Keratinocyte (primary cell): ENCODE measurements at regions not wholly inside any gene's neighbourhood (a gene's known extent, or its start where the extent isn't known, plus 50 kb on each side); places are given as distances from the start of the nearest gene placed in this dataset.

ENCODE experiments used
- DNase-seq: peaks from one replicate; pipeline ENCODE4 v3.0.0-alpha.2; 2011; ENCODE audit warnings: low read depth, missing footprints, low spot score
- FAIRE-seq: peaks from 2 replicates; lab custom pipeline; 2011; peaks lifted over from hg19 to GRCh38; lab: Jason Lieb, UNC
- H2AFZ ChIP-seq: 2 replicates; pipeline ENCODE4 v1.6.0; 2012; ENCODE audit warnings: low read length, control low read depth, inconsistent platforms; ENCODE audit not compliant: control insufficient read depth
- H3K27ac ChIP-seq: 2 replicates; pipeline ENCODE4 v1.5.1; 2011; ENCODE audit warnings: low read length; ENCODE audit not compliant: control insufficient read depth, insufficient read depth
- H3K27me3 ChIP-seq: 3 replicates; pipeline ENCODE4 v1.6.0; 2011; ENCODE audit warnings: low read length; ENCODE audit not compliant: control insufficient read depth, insufficient read depth; ENCODE audit errors: extremely low read depth
- H3K36me3 ChIP-seq, 2 experiments: 2 replicates in 1 of 2; 3 replicates in 1 of 2; pipeline ENCODE4 v1.5.1; 2011; ENCODE audit warnings: low read length in 2 of 2, mild to moderate bottlenecking in 1 of 2; ENCODE audit not compliant: control insufficient read depth in 2 of 2, insufficient read depth in 2 of 2; ENCODE audit errors: extremely low read depth in 1 of 2
- H3K4me1 ChIP-seq: 3 replicates; pipeline ENCODE4 v1.5.1; 2011; ENCODE audit warnings: low read length; ENCODE audit not compliant: control insufficient read depth, insufficient read depth; ENCODE audit errors: extremely low read depth
- H3K4me2 ChIP-seq: 3 replicates; pipeline ENCODE4 v1.6.0; 2011; ENCODE audit warnings: low read depth, low read length; ENCODE audit not compliant: control insufficient read depth, insufficient read depth; ENCODE audit errors: extremely low read depth
- H3K4me3 ChIP-seq, 3 experiments: fragments of 200-600 bp in 1 of 3; sonication (generic) in 1 of 3; 2 replicates in 2 of 3; 3 replicates in 1 of 3; pipeline ENCODE4 v1.5.1; 2011 to 2016; ENCODE audit warnings: low read length in 3 of 3, mild to moderate bottlenecking in 3 of 3, control low read depth in 2 of 3, inconsistent platforms in 1 of 3, low read depth in 1 of 3, mixed read lengths in 1 of 3, mixed run types in 1 of 3, moderate library complexity in 1 of 3; ENCODE audit not compliant: control insufficient read depth in 2 of 3, insufficient read depth in 2 of 3; ENCODE audit errors: extremely low read depth in 1 of 3
- H3K79me2 ChIP-seq: 2 replicates; pipeline ENCODE4 v1.6.0; 2012; ENCODE audit warnings: low read length; ENCODE audit not compliant: control insufficient read depth, insufficient read depth
- H3K9ac ChIP-seq: 3 replicates; pipeline ENCODE4 v1.6.0; 2011; ENCODE audit warnings: low read length; ENCODE audit not compliant: control insufficient read depth, insufficient read depth; ENCODE audit errors: extremely low read depth
- H3K9me1 ChIP-seq: 3 replicates; pipeline ENCODE4 v1.6.0; 2011; ENCODE audit warnings: low read length; ENCODE audit not compliant: control insufficient read depth, insufficient read depth; ENCODE audit errors: extremely low read depth
- H3K9me3 ChIP-seq: 2 replicates; pipeline ENCODE4 v1.5.1; 2012; ENCODE audit warnings: low read depth, low read length; ENCODE audit not compliant: control insufficient read depth
- H4K20me1 ChIP-seq: 3 replicates; pipeline ENCODE4 v1.6.0; 2011; ENCODE audit warnings: low read length; ENCODE audit not compliant: control insufficient read depth, insufficient read depth; ENCODE audit errors: extremely low read depth
- EZH2 ChIP-seq: IDR thresholded peaks from one replicate; pipeline ENCODE4 v1.6.1; 2012; ENCODE audit warnings: inconsistent platforms, mild to moderate bottlenecking, low read length, moderate library complexity
- dilution Hi-C: fragments of 300-500 bp; cut with MboI; formaldehyde crosslinking; loops from one replicate; pipeline ENCODE4 v1.7.0; 2020; ENCODE audit warnings: low sequenced_read_pairs; ENCODE audit not compliant: extremely low pct_ligation_motif_present
- TF ChIP-seq, protein P1 (sequence below), 3 experiments: IDR thresholded peaks in 1 of 3; conservative IDR thresholded peaks in 1 of 3; optimal IDR thresholded peaks in 1 of 3; 2 replicates in 2 of 3; 3 replicates in 1 of 3; pipeline versions ENCODE3 to v1.5.1; 2011; ENCODE audit warnings: low read length in 3 of 3, mild to moderate bottlenecking in 3 of 3, moderate library complexity in 2 of 3, control low read depth in 1 of 3, inconsistent platforms in 1 of 3; ENCODE audit not compliant: insufficient read depth in 2 of 3; ENCODE audit errors: extremely low read depth in 1 of 3

DNA sequence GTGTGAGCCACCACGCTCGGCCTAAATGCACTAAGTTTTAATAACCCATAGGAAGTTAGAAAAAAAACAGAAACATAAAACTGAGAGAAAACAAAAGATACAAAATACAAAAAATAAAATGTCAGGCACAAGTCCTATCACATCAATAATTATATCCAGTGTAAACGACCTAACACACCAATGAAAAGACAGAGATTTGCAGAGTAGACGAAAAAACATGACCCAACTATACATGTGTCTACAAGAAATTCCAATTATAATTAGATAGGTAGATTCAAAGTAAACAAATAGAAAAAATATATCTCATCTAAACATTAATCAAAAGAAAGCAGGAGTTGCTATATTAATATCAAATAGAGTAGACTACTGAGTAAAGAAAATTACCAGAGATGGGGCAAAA lies 69.4 kb upstream of the NUDT4 start:
- no peak for FAIRE-seq

DNA sequence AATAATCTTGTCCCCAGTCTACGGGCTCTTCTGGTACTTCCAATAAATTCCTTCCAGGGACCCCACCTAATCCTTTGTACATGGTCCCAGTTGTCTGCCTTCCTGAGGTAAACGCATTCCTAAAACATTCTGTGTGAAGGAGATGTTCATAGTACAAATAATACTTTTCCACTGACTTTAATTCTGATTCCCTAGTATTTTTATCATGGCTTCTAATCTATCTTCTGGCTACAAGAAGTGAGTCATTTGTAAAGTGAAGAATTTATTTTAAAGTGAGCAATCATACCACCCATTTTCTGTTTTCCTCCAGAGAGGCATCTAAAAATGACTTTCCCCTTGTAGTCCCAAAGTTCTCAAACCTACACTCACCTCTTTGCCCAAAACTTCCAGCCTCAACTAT lies 65.9 kb upstream of the NUDT4 start:
- Histone ChIP-seq H3K36me3 (no peaks in the 10 kb centered on the region), H3K9ac (no peak overlapping the region), H3K4me2 (no peak overlapping the region), H4K20me1 (no peaks in the 10 kb centered on the region), H3K27me3 (no peaks in the 10 kb centered on the region), H2AFZ (no peak overlapping the region), H3K4me3 (no peak overlapping the region), H3K27ac (no peak overlapping the region), H3K9me3 (no peaks in the 10 kb centered on the region), H3K79me2 (no peaks in the 10 kb centered on the region), H3K4me1 (no peaks in the 10 kb centered on the region), H3K9me1 (no peaks in the 10 kb centered on the region)
- no peak for TF ChIP-seq EZH2
- TF ChIP-seq, protein P1, sequence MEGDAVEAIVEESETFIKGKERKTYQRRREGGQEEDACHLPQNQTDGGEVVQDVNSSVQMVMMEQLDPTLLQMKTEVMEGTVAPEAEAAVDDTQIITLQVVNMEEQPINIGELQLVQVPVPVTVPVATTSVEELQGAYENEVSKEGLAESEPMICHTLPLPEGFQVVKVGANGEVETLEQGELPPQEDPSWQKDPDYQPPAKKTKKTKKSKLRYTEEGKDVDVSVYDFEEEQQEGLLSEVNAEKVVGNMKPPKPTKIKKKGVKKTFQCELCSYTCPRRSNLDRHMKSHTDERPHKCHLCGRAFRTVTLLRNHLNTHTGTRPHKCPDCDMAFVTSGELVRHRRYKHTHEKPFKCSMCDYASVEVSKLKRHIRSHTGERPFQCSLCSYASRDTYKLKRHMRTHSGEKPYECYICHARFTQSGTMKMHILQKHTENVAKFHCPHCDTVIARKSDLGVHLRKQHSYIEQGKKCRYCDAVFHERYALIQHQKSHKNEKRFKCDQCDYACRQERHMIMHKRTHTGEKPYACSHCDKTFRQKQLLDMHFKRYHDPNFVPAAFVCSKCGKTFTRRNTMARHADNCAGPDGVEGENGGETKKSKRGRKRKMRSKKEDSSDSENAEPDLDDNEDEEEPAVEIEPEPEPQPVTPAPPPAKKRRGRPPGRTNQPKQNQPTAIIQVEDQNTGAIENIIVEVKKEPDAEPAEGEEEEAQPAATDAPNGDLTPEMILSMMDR (optimal IDR thresholded peaks at IDR 0.05 in 1 of 3, IDR thresholded peaks at IDR 0.05 in 1 of 3, conservative IDR thresholded peaks at IDR 0.05 in 1 of 3; ENCODE audit: extremely low read depth in 1 of 3, insufficient read depth in 2 of 3, low read length in 3 of 3), result no peak
- DNase-seq (no peak), FAIRE-seq (no peak)
- dilution Hi-C loops, result no loop called here

More for the DNA sequence above, 69.4 kb upstream of the NUDT4 start:
- Histone ChIP-seq H2AFZ (no peak overlapping the region), H3K4me2 (no peak overlapping the region), H3K9me3 (no peaks in the 10 kb centered on the region), H3K4me3 (no peak overlapping the region), H3K27ac (no peak overlapping the region), H3K79me2 (no peaks in the 10 kb centered on the region), H3K9ac (no peak overlapping the region), H3K4me1 (no peaks in the 10 kb centered on the region), H3K27me3 (no peaks in the 10 kb centered on the region), H3K36me3 (no peaks in the 10 kb centered on the region), H3K9me1 (no peaks in the 10 kb centered on the region), H4K20me1 (no peaks in the 10 kb centered on the region)
- no peak for DNase-seq
- dilution Hi-C loops, result no loop called here
- no peak for TF ChIP-seq EZH2
- TF ChIP-seq, protein P1 (optimal IDR thresholded peaks at IDR 0.05 in 1 of 3, IDR thresholded peaks at IDR 0.05 in 1 of 3, conservative IDR thresholded peaks at IDR 0.05 in 1 of 3; ENCODE audit: extremely low read depth in 1 of 3, insufficient read depth in 2 of 3, low read length in 3 of 3), result no peak
